ENCODE measurements at regions not wholly inside any gene's neighbourhood (a gene's known extent, or its start where the extent isn't known, plus 50 kb on each side); places are given as distances from the start of the nearest gene placed in this dataset.

DNA sequence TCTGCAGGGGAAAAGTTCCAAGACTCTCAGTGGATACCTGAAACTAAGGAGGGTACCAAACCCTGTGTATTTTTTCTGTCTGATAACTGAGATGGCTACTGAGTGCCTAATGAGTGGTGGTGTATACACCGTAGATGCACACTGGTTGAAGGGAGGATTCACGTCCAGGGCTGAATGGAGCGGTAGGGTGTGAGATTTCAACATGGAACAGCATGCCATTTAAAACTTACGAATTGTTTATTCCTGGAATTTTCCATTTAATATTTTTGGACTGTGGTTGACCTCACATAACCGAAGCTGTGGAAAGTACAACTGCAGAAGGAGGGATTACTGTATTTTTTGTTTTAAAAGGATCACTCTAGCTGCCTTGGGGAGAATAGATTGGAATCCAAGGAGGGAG lies 322.5 kb upstream of the SORL1-AS1 start:
- TF ChIP-seq SIN3A (IDR thresholded peaks at IDR 0.05; ENCODE audit: borderline replicate concordance, insufficient read depth, low read length), result no peak

- TF ChIP-seq SIN3A (IDR thresholded peaks at IDR 0.05; ENCODE audit: borderline replicate concordance, insufficient read depth, low read length), result no peak
Observed at GRCh38 chr11:121773076-121773475, 320.3 kb upstream of the SORL1-AS1 start.

DNA sequence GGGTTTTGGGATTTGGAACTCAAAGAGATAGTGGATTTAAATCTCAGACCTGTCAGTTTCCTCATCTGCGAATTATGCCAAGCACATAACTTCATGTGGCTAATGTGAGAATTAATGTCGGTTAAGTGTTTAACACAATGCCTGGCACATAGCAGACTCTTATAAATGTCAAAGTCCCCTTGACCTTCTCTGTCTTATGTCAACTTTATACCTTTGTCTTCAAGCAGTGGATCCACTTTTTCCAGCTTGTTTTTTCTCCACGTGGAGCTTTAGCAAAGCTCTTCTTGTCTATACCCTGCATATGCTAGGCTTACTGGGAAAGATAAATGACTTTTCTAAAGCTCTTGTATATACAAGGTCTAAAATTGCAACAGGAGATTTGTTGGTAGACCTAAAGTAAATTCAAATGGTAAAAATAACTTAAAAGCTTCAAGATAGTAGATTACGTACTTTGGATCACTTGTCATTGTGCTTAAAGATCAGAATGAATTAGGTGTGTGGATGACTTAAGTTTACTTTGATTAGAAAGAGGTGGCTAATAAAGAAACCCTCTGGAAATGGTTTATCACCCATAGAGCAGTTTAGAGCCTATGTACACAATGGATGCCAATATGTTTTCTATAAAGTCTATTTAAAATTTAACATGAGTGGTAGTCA lies 318.3 kb upstream of the SORL1-AS1 start:
- TF ChIP-seq SIN3A (IDR thresholded peaks at IDR 0.05; ENCODE audit: borderline replicate concordance, insufficient read depth, low read length) (no peak), FOXP2 (optimal IDR thresholded peaks at IDR 0.05; ENCODE audit: borderline replicate concordance, extremely low read depth, extremely low read length, insufficient read depth) (no peak), TAF1 (IDR thresholded peaks at IDR 0.05; ENCODE audit: borderline replicate concordance, insufficient read depth, low read length) (no peak), POLR2AphosphoS5 (IDR thresholded peaks at IDR 0.05; ENCODE audit: low read depth, low read length) (no peak)
- TF ChIP-seq, protein P1, sequence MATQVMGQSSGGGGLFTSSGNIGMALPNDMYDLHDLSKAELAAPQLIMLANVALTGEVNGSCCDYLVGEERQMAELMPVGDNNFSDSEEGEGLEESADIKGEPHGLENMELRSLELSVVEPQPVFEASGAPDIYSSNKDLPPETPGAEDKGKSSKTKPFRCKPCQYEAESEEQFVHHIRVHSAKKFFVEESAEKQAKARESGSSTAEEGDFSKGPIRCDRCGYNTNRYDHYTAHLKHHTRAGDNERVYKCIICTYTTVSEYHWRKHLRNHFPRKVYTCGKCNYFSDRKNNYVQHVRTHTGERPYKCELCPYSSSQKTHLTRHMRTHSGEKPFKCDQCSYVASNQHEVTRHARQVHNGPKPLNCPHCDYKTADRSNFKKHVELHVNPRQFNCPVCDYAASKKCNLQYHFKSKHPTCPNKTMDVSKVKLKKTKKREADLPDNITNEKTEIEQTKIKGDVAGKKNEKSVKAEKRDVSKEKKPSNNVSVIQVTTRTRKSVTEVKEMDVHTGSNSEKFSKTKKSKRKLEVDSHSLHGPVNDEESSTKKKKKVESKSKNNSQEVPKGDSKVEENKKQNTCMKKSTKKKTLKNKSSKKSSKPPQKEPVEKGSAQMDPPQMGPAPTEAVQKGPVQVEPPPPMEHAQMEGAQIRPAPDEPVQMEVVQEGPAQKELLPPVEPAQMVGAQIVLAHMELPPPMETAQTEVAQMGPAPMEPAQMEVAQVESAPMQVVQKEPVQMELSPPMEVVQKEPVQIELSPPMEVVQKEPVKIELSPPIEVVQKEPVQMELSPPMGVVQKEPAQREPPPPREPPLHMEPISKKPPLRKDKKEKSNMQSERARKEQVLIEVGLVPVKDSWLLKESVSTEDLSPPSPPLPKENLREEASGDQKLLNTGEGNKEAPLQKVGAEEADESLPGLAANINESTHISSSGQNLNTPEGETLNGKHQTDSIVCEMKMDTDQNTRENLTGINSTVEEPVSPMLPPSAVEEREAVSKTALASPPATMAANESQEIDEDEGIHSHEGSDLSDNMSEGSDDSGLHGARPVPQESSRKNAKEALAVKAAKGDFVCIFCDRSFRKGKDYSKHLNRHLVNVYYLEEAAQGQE (IDR thresholded peaks at IDR 0.05; ENCODE audit: insufficient read depth in 1 of 2, low read depth in 2 of 2, low read length in 2 of 2), result no peak

DNA sequence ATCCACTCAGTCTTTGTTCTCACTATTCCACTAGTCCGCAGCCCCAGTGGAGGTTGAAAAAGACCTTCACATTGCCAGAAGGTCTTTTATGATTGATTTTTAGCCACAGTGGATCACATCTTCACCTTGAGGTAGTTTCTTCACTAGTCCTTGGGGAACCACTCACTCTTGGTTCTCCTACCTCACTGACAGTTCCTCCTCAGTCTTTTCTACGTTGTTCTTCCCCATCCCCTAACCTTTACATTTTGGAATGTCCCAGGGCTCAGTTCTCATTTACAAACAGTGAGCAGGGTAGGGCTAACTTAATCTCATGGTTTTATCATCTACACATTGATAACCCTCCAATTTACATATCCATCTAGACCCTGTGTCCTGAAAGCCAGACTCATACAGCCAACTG lies 316.4 kb upstream of the SORL1-AS1 start:
- no peak for TF ChIP-seq TAF1 (IDR thresholded peaks at IDR 0.05; ENCODE audit: borderline replicate concordance, insufficient read depth, low read length)

DNA sequence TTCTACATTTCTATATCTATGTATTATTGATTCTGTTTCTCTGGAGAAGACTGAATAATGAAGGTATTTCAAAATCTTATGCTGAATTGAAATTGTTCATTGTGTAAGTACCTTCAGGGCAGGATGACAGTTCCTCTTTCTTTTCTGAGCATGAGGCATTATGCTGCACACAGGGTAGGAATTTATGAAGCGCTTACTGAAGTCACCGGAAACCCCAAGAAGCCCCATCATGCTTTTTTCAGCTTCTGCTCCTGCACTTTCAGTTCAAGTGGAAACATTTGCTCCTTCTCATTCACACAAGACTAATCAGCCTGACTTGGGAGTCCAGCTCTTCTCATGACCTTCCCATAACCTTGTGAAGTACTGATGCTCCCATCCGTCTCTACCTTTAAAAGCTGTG lies 314.7 kb upstream of the SORL1-AS1 start:
- no peak for TF ChIP-seq TAF1 (IDR thresholded peaks at IDR 0.05; ENCODE audit: borderline replicate concordance, insufficient read depth, low read length)
- TF ChIP-seq SIN3A (IDR thresholded peaks at IDR 0.05; ENCODE audit: borderline replicate concordance, insufficient read depth, low read length), result no peak
- TF ChIP-seq, protein P1 (IDR thresholded peaks at IDR 0.05; ENCODE audit: insufficient read depth in 1 of 2, low read depth in 2 of 2, low read length in 2 of 2), result no peak
- TF ChIP-seq POLR2AphosphoS5 (IDR thresholded peaks at IDR 0.05; ENCODE audit: low read depth, low read length), result no peak
- no peak for TF ChIP-seq FOXP2 (optimal IDR thresholded peaks at IDR 0.05; ENCODE audit: borderline replicate concordance, extremely low read depth, extremely low read length, insufficient read depth)

- TF ChIP-seq, protein P1 (IDR thresholded peaks at IDR 0.05; ENCODE audit: insufficient read depth in 1 of 2, low read depth in 2 of 2, low read length in 2 of 2), result no peak
- TF ChIP-seq FOXP2 (optimal IDR thresholded peaks at IDR 0.05; ENCODE audit: borderline replicate concordance, extremely low read depth, extremely low read length, insufficient read depth), result no peak
- no peak for TF ChIP-seq TAF1 (IDR thresholded peaks at IDR 0.05; ENCODE audit: borderline replicate concordance, insufficient read depth, low read length)
- no peak for TF ChIP-seq SIN3A (IDR thresholded peaks at IDR 0.05; ENCODE audit: borderline replicate concordance, insufficient read depth, low read length)
- TF ChIP-seq POLR2AphosphoS5 (IDR thresholded peaks at IDR 0.05; ENCODE audit: low read depth, low read length), result no peak
Observed at GRCh38 chr11:121766991-121767390, 314.2 kb upstream of the SORL1-AS1 start.

- TF ChIP-seq, protein P1 (IDR thresholded peaks at IDR 0.05; ENCODE audit: insufficient read depth in 1 of 2, low read depth in 2 of 2, low read length in 2 of 2), result no peak
- TF ChIP-seq FOXP2 (optimal IDR thresholded peaks at IDR 0.05; ENCODE audit: borderline replicate concordance, extremely low read depth, extremely low read length, insufficient read depth) (no peak), POLR2AphosphoS5 (IDR thresholded peaks at IDR 0.05; ENCODE audit: low read depth, low read length) (no peak), SIN3A (IDR thresholded peaks at IDR 0.05; ENCODE audit: borderline replicate concordance, insufficient read depth, low read length) (no peak), TAF1 (IDR thresholded peaks at IDR 0.05; ENCODE audit: borderline replicate concordance, insufficient read depth, low read length) (no peak)
Observed at GRCh38 chr11:121766166-121766565, 313.4 kb upstream of the SORL1-AS1 start.
